Glomerular visceral epithelial cell (primary cell): ENCODE measurements at regions not wholly inside any gene's neighbourhood (a gene's known extent, or its start where the extent isn't known, plus 50 kb on each side); places are given as distances from the start of the nearest gene placed in this dataset.
A peak's percentile ranks its signal among the peaks of the same experiment; 100 is the strongest.
"Not testable (repeated sequence)": the region's sequence is repeated elsewhere in the genome, so short reads cannot be mapped to it uniquely, and the experiment has no call there.

ENCODE experiments used
- DNase-seq: peaks from one replicate; pipeline ENCODE4 v3.0.0-alpha.2; 2016; ENCODE audit errors: extremely low spot score

DNA sequence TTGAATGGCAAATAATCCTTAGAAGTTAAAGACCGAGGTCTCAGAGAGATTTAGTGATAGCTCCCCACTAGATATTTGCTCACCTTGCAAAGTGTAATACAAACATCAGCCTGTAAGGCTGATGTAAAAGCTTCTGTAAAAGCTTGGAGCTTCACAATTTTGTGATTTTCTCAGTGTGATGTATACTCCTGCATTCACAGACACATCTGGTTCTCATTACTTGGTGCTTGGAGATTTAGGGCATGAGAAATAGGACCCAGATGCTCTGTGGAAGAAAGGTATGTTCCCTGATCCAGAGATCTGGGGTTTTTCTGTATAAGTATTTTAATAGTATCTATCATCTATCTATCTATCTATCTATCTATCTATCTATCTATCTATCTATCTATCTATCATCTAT lies 1664.3 kb downstream of the C4orf33 start:
- DNase-seq = no peak

GRCh38 chr4:130767384-130767783 lies 1671.4 kb downstream of the C4orf33 start:
- DNase-seq = not testable (repeated sequence)

DNA sequence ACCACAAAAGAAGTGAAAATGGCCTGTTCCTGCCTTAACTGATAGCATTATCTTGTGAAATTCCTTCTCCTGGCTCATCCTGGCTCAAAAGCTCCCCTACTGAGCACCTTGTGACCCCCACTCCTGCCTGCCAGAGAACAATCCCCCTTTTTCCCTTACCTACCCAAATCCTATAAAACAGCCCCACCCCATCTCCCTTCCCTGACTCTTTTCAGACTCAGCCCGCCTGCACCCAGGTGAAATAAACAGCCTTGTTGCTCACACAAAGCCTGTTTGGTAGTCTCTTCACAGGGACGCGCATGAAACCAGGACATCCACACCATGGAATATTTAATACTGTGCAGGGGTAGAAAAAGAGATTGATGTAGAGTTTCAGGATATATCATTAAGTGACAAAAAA lies 1677.0 kb downstream of the C4orf33 start:
- DNase-seq = not testable (repeated sequence)

GRCh38 chr4:130808492-130808891 lies 1712.5 kb downstream of the C4orf33 start:
- peak; percentile 6 for DNase-seq

DNA sequence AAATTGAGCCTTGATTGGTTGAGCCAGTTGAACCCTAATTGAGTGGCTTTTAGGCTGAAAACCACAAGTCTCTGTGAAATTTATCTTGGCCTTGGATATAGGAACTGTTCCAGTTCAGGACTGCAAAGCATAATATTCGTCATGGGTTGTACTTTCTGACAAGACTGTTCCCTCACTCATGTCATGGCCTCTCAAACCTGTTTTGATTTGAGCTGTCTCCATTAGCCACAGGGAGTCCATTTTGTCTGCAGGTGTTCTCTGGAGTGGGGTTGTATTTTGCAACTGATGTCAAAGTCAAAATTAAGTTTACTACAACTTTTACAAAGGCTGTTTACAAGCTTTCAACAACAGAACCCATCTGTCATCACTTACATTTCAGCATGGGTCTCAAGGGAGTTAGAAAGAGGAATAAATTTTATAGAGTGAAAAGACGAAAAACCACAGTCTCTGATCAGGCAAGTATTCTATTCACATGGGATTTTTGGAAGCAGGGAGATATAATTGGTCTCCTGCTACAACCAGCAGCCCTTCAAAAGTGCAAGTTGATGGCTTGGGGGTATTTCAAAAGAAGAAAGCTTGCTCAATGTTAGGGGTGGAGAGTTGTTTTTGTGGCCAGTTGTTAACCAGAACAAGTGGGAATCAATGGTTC lies 1716.3 kb downstream of the C4orf33 start:
- DNase-seq = no peak

GRCh38 chr4:130814896-130815295 lies 1718.9 kb downstream of the C4orf33 start:
- DNase-seq = no peak

DNA sequence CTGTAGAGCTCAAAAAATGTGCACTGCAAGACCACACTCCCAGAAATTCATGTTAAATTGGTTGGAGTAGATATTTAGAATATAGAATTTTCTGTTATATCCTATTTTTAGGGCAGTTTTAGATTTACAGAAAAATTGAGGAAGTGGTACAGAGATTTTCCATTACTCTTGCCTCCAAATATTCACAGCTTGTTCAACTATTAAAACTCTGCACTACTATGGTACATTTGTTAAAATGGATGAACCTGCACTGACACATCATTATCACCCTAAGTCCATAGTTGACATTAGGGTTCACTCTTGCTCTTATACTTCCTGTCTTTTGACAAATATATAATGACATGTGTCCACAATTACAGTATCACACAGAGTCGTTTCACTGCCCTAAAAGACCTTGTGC lies 1724.5 kb downstream of the C4orf33 start:
- DNase-seq = no peak

DNA sequence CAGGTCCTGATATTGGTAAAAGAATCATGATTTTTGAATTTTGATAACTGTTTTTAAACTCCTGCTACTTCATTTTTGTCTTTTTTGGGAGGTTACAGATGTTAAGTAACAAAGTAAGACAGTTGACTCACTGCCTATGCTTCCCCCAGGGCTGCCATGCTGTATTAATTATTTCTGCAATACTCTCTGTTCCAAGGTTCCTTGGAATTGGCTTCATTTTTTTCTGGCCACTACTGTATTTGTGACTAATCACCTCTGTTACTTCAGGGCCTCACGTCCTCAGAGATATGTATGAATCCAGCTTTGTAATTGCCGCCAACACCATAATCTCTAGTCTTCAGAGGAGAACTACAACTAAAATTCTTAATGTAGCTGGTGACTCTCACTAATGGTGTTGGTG lies 1729.3 kb downstream of the C4orf33 start:
- DNase-seq = no peak

DNA sequence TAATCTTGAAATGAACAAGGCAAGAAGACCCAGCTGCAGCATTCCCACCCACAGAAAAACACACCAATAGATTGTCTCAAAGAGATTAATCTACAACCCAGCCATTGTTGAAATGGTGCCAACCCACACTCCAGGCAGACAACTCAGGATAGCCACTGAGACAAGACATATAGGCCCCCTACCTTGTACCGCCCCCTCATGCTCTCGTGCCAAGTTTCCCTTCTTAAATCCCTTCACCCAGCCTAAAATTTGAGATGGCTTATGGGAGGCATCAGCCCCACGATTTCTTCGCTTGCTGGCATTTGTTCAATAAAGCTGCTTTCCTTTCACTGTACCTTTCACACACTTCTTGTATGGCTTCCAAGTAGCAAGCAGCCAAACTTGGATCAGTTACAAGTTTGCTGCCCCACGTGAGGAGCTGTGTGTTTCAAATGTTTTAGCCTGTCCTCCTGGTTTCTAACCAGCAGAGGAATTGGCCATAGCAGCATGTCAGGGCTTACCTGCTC lies 1754.1 kb downstream of the C4orf33 start:
- DNase-seq = peak; percentile 40

DNA sequence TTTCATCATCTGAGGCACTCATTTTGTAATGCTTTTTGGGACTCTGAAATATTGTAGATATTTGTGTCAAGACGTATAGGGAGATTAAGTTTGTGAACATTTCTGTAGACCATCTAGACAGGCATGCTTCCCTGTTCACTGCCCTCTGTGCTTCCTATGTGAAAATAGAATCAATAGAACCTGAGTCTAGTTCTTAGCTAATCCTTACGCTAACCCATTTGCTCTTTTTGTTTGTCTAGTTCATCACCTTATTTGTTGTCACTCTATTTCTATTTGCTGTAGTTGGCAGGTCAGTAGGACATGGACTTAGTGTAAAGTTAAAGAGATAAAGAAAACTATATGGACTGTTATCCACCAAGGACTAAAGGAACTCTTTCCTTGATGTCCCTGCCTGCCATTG lies 1755.2 kb downstream of the C4orf33 start:
- no peak for DNase-seq

DNA sequence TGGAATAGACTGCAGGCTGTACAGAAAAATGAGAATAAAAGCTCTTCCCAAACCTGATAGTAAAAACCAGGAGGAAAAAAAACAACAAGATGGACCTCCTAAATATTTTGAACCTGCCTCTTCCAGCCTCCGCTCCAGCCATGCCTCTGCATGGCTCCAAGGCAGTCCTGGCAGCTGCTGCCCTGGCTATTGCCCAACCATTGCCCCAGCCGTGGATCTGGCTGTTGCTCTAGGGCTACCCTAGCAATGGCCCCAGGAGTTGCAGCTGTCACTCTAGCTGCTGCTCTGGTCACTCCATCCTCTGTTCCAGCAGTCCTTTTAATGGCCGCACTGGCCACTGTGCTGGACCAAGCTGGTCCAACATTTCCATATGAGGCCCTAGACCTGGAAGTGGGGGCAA lies 1756.0 kb downstream of the C4orf33 start:
- no peak for DNase-seq

DNA sequence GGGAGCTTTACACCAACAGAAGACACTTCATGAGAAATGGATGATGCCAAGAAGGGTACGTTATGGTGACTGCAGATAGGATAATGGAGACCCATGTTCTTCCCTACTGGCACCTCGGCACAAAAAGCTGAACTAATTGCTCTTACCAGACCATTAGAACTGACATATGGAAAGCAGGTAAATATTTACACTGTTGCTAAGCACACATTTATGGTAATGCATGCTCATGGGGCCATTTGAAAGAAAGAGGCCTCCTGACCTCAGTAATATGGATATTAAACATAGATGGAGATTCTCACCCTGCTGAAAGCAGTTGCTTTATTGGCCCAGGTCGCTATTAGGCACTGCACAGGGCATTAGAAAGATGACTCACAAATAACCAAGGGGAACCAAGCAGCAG lies 1759.6 kb downstream of the C4orf33 start:
- no peak for DNase-seq

- DNase-seq = no peak
These were observed 1764.0 kb downstream of the C4orf33 start for GRCh38 chr4:130859991-130860390.

DNA sequence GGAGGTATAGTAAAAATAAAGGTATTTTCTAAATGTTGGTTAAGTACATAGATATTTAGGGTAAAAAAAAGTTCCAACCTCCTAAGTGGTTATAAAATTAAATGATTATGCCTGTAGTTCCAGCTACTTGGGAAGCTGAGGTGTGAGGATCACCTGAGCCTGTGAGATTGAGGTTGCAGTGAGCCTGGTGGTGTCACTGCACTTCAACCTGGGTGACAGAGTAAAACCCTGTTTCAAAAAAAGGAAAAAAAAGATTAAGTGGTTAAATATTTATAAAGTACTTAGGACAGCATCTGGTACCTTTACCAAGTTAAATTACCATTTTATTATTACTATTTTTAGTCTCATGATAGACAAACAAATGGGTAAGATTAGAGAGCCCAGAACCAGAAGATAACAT lies 1801.0 kb downstream of the C4orf33 start:
- no peak for DNase-seq

GRCh38 chr4:130901321-130901720 lies 1805.4 kb downstream of the C4orf33 start:
- DNase-seq = no peak

DNA sequence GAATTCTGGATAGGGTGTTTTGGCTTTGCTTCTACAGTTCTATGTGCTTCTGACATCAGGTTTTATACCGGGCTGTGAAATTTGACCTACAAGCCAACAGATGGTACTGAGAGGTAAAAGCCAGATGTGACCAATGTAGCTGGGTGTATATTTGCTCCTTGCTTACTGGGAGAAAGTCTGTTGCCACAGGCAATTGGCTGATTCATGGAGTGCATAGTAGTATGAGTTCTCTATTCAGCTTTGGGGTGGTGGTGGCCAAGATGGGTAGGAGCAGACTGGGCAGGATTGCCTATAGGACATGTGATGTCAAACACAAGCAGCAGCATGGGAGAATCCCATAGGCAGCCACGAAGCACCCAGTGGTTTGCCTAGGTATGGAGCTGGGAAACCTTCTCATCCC lies 1827.0 kb downstream of the C4orf33 start:
- no peak for DNase-seq

DNA sequence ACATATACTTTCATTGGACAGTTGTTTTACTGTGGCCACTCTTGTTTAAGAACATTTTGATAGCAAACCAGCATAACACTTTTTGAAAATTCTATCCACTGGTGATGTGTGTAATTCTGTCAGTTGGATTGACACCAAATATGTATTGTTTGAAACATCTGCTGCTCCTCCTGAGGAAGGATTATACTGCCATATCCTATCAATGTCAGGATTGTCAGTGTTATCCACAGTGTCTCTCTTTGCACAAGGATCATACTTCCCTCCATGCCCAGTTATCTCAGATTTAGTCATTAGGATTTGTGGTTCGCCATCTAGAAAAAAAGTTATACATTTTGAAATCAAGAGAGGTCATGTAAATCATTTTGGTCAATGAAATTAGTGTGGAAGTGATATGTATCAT lies 1859.6 kb downstream of the C4orf33 start:
- no peak for DNase-seq

DNA sequence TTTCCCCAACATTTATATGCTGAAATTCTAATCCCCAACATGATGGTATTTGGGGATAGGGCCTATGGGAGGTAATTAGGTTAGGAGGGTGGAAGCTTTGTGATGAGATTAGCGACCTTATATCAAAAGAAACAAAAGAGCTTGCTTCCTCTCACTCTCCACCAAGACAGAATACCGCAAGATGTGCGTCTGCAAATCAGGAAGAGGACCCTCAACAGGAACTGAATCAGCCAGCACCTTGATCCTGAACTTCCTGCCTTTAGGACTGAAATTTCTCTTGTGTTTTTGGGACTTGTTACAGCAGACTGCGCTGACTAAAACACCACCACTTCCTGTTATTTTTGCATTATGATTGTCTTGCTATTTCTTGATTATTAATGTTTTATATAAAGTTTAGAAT lies 1889.4 kb downstream of the C4orf33 start:
- no peak for DNase-seq

DNA sequence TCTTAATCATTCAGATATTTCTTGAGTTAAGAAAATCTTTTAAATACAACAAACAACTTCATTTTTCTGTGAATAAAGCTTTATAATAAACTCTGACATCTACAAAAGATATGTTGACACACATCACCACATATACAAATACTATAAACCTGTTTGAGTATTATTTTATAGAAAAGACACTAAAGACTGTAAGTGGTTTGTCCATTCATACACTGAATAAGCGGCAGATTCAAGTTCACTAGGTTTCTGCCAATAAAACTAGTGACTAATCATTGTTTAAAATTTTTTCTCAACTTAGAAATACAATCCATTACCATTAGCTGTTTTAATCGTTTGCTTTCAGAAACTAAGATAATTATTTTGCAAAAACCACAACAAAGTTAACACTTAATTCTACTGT lies 1900.0 kb downstream of the C4orf33 start:
- DNase-seq = no peak

GRCh38 chr4:131001371-131001770 lies 1905.4 kb downstream of the C4orf33 start:
- no peak for DNase-seq

GRCh38 chr4:131002132-131002531 lies 1906.2 kb downstream of the C4orf33 start:
- DNase-seq = no peak

DNA sequence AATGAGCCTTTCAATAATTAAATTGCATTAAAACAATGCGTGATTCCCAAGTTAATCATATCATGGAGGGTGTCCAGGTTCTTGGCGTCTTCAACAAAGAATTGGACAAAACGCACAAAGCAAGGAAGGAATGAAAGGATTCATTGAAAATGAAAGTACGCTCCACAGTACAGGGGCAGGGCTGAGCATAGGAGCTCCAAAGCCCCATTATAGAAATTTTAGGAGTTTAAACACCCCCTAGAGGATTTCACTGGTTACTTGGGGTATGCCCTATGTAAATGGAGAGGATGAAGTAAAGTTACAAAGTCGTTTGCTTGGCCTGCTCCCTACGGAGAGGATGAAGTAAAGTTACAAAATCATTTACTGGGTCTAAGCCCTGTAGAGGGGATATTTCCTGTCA lies 1910.4 kb downstream of the C4orf33 start:
- DNase-seq = no peak

DNA sequence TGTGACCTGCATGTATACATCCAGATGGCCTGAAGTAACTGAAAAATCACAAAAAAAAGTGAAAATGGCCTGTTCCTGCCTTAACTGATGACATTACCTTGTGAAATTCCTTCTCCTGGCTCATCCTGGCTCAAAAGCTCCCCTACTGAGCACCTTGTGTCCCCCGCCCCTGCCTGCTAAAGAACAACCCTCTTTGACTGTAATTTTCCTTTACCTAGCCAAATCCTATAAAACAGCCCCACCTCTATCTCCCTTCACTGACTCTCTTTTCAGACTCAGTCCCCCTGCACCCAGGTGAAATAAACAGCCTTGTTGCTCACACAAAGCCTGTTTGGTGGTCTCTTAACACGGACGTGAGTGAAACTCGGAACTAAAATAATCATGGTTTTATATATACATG lies 1916.0 kb downstream of the C4orf33 start:
- DNase-seq = not testable (repeated sequence)

DNA sequence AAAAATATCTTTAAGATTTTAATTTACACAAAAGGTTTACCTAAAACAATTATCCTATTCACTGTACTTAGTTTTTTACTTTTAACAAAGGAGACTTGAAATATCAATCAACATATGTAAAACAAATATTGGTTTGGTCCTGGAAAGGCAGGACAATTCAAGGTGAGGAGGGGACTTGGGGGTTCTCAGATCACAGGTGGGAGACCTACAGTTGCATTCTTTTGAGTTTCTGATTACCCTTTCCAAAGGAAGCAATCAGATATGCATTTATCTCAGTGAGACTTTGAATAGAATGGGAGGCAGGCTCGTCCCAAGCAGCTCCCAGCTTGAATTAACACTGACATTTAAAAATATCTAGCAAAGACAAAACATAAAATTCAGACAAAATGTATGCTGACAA lies 1917.3 kb downstream of the C4orf33 start:
- DNase-seq = no peak
